ENCODE measurements at regions not wholly inside any gene's neighbourhood (a gene's known extent, or its start where the extent isn't known, plus 50 kb on each side); places are given as distances from the start of the nearest gene placed in this dataset.

- H3K27me3 ChIP-seq (ENCODE audit: insufficient read depth) = no peaks in the 10 kb centered on the region
- Mint-ChIP-seq H3K4me1 (no peaks in the 10 kb centered on the region), H3K27ac (no peak overlapping the region), H3K9me3 (peaks cover 10% of the 10 kb centered on the region), H3K36me3 (ENCODE audit: low read depth) (peaks cover 27% of the 10 kb centered on the region), H3K27me3 (ENCODE audit: insufficient read depth, low read depth, poor library complexity) (no peaks in the 10 kb centered on the region), H3K4me3 (no peak overlapping the region)
- H3K4me2 ChIP-seq = no peak overlapping the region
- H3K36me3 ChIP-seq (ENCODE audit: insufficient read depth) = peaks cover 9% of the 10 kb centered on the region
- H3K79me2 ChIP-seq (replicated peaks; ENCODE audit: insufficient read depth) = no peaks in the 10 kb centered on the region
- no peaks in the 10 kb centered on the region for H3K9me2 ChIP-seq (ENCODE audit: insufficient read depth)
- no peak overlapping the region for H3K4me3 ChIP-seq
- H3K4me1 ChIP-seq (ENCODE audit: insufficient read depth) = no peaks in the 10 kb centered on the region
- no peaks in the 10 kb centered on the region for H4K20me1 ChIP-seq (replicated peaks; ENCODE audit: insufficient read depth)
- no peak for DNase-seq (ENCODE audit: low spot score)
- no peak overlapping the region for H3K27ac ChIP-seq (ENCODE audit: low read depth)
- H2AFZ ChIP-seq = no peak overlapping the region
- no peaks in the 10 kb centered on the region for H3F3A ChIP-seq (replicated peaks; ENCODE audit: low read depth)
- ATAC-seq = no peak
- TF ChIP-seq ZNF331 (CRISPR knock-in tag; IDR thresholded peaks at IDR 0.05; ENCODE audit: low read depth) (no peak), NANOG (IDR thresholded peaks at IDR 0.05; ENCODE audit: borderline replicate concordance) (no peak), ZNF114 (CRISPR knock-in tag; IDR thresholded peaks at IDR 0.05) (no peak), POLR2AphosphoS5 (IDR thresholded peaks at IDR 0.05; ENCODE audit: low read depth) (no peak), ZNF462 (CRISPR knock-in tag; IDR thresholded peaks at IDR 0.05) (no peak), ETS1 (IDR thresholded peaks at IDR 0.05) (no peak), CREB1 (CRISPR knock-in tag; IDR thresholded peaks at IDR 0.05; ENCODE audit: low read depth) (no peak), STAT1 (IDR thresholded peaks at IDR 0.05; ENCODE audit: unreplicated experiment) (no peak), EZH2phosphoT487 (IDR thresholded peaks at IDR 0.05; ENCODE audit: unreplicated experiment) (no peak), EZH2 (IDR thresholded peaks at IDR 0.05; ENCODE audit: low read depth, unreplicated experiment) (no peak), REST (IDR thresholded peaks at IDR 0.05; ENCODE audit: unreplicated experiment) (no peak), CTCF (conservative IDR thresholded peaks at IDR 0.05; ENCODE audit: low read depth in 2 of 2) (no peak), JUNB (IDR thresholded peaks at IDR 0.05; ENCODE audit: unreplicated experiment) (no peak)
Observed at GRCh38 chr22:47239474-47239860, 477.0 kb downstream of the TBC1D22A start.

Measured in GM23338 (cell line).